VCaP (cell line): ENCODE measurements at regions not wholly inside any gene's neighbourhood (a gene's known extent, or its start where the extent isn't known, plus 50 kb on each side); places are given as distances from the start of the nearest gene placed in this dataset.

Experiments used
- H3K27ac ChIP-seq: fragments of 450-650 bp; 2 replicates; pipeline ENCODE4 v1.5.1; 2017
- CTCF ChIP-seq: fragments of 450-650 bp; conservative IDR thresholded peaks from 2 replicates; pipeline ENCODE4 v1.5.1; 2017; ENCODE audit warnings: mild to moderate bottlenecking, moderate library complexity

GRCh38 chr10:124301736-124302135 is 117.0 kb downstream of the OAT start:
- no peak for TF ChIP-seq CTCF
- no peak overlapping the region for H3K27ac ChIP-seq

- TF ChIP-seq CTCF = no peak
- no peak overlapping the region for H3K27ac ChIP-seq
Measured at GRCh38 chr10:124300735-124301134, 118.0 kb downstream of the OAT start.

- no peak for TF ChIP-seq CTCF
- no peak overlapping the region for H3K27ac ChIP-seq
Measured at GRCh38 chr10:124300224-124300623, 118.5 kb downstream of the OAT start.

GRCh38 chr10:124299696-124300095 is 119.0 kb downstream of the OAT start:
- TF ChIP-seq CTCF = no peak
- no peak overlapping the region for H3K27ac ChIP-seq

GRCh38 chr10:124298891-124299290 is 119.8 kb downstream of the OAT start:
- no peak for TF ChIP-seq CTCF
- H3K27ac ChIP-seq = no peak overlapping the region

- H3K27ac ChIP-seq = no peak overlapping the region
Measured at GRCh38 chr10:124296813-124297788, 121.6 kb downstream of the OAT start.

More at GRCh38 chr10:124296813-124297788, 121.6 kb downstream of the OAT start:
- TF ChIP-seq CTCF = no peak
